Loucy (cell line): ENCODE measurements at regions not wholly inside any gene's neighbourhood (a gene's known extent, or its start where the extent isn't known, plus 50 kb on each side); places are given as distances from the start of the nearest gene placed in this dataset.
A peak's percentile ranks its signal among the peaks of the same experiment; 100 is the strongest.

Source experiments
- H2AFZ ChIP-seq: fragments of 200-600 bp; sonication (generic); 2 replicates; pipeline ENCODE4 v1.6.0; 2016; ENCODE audit warnings: antibody characterized with exemption, mild to moderate bottlenecking, low read length, moderate library complexity
- H3F3A ChIP-seq: fragments of 200-600 bp; 2 replicates; pipeline ENCODE4 v1.6.0; 2016; ENCODE audit warnings: antibody characterized with exemption, low read depth, mild to moderate bottlenecking
- H3K27me3 ChIP-seq: fragments of 200-600 bp; sonication (generic); 2 replicates; pipeline ENCODE4 v1.6.1; 2014; ENCODE audit warnings: low read length, mild to moderate bottlenecking; ENCODE audit not compliant: insufficient read depth, poor library complexity, severe bottlenecking
- H3K36me3 ChIP-seq: fragments of 200-600 bp; sonication (generic); 2 replicates; pipeline ENCODE4 v1.6.1; 2016; ENCODE audit warnings: low read length; ENCODE audit not compliant: insufficient read depth
- H3K4me1 ChIP-seq: fragments of 200-600 bp; sonication (generic); 2 replicates; pipeline ENCODE4 v1.5.1; 2014; ENCODE audit warnings: low read length, mild to moderate bottlenecking; ENCODE audit not compliant: insufficient read depth, poor library complexity, severe bottlenecking
- H3K4me2 ChIP-seq: fragments of 200-600 bp; sonication (generic); 2 replicates; pipeline ENCODE4 v1.6.0; 2014; ENCODE audit warnings: antibody characterized with exemption, low read length, low read depth, mild to moderate bottlenecking; ENCODE audit not compliant: poor library complexity, severe bottlenecking
- H3K4me3 ChIP-seq: fragments of 200-600 bp; sonication (generic); 2 replicates; pipeline ENCODE4 v1.5.1; 2014; ENCODE audit warnings: low read length, mild to moderate bottlenecking, mixed read lengths; ENCODE audit not compliant: poor library complexity, severe bottlenecking
- H3K79me2 ChIP-seq: fragments of 200-600 bp; sonication (generic); 2 replicates; pipeline ENCODE4 v1.6.1; 2014; ENCODE audit warnings: low read length; ENCODE audit not compliant: insufficient read depth
- H3K9ac ChIP-seq: fragments of 200-600 bp; sonication (generic); 2 replicates; pipeline ENCODE4 v1.6.0; 2014; ENCODE audit warnings: mild to moderate bottlenecking, low read depth, low read length, moderate library complexity; ENCODE audit not compliant: poor library complexity, severe bottlenecking
- H3K9me2 ChIP-seq: fragments of 200-600 bp; sonication (generic); replicated peaks from 2 replicates; pipeline ENCODE4 v1.6.1; 2016; ENCODE audit warnings: low read depth, low read length, mixed read lengths
- H3K9me3 ChIP-seq: fragments of 200-600 bp; sonication (generic); 2 replicates; pipeline ENCODE4 v1.6.1; 2014; ENCODE audit warnings: mild to moderate bottlenecking, antibody characterized with exemption, low read length, low read depth; ENCODE audit not compliant: insufficient read depth
- H4K20me1 ChIP-seq: fragments of 200-600 bp; sonication (generic); 2 replicates; pipeline ENCODE4 v1.6.0; 2014; ENCODE audit warnings: antibody characterized with exemption, low read length, mild to moderate bottlenecking; ENCODE audit not compliant: insufficient read depth, poor library complexity, severe bottlenecking
- CTCF ChIP-seq: fragments of 200-600 bp; sonication (generic); conservative IDR thresholded peaks from 2 replicates; pipeline ENCODE4 v1.5.1; 2014; ENCODE audit warnings: mild to moderate bottlenecking, antibody characterized with exemption, low read length
- EZH2phosphoT487 ChIP-seq: fragments of 200-600 bp; IDR thresholded peaks from 2 replicates; pipeline ENCODE4 v1.6.1; 2018; ENCODE audit warnings: antibody characterized with exemption, mild to moderate bottlenecking, moderate library complexity, borderline replicate concordance

GRCh38 chr13:80256352-80256932 is 84.5 kb downstream of the SPRY2 start:
- no peak overlapping the region for H3K4me2 ChIP-seq

GRCh38 chr13:80255946-80256345 is 85.0 kb downstream of the SPRY2 start:
- Histone ChIP-seq H3K9ac (no peak overlapping the region), H3F3A (no peaks in the 10 kb centered on the region), H3K4me2 (no peak overlapping the region), H3K79me2 (no peaks in the 10 kb centered on the region), H3K9me2 (no peaks in the 10 kb centered on the region), H3K4me1 (no peaks in the 10 kb centered on the region), H3K4me3 (no peak overlapping the region), H3K36me3 (no peaks in the 10 kb centered on the region), H3K9me3 (no peaks in the 10 kb centered on the region; the same call in 1 of the 2 replicates), H3K27me3 (no peaks in the 10 kb centered on the region), H4K20me1 (no peaks in the 10 kb centered on the region), H2AFZ (no peak overlapping the region)
- TF ChIP-seq CTCF (no peak), EZH2phosphoT487 (no peak)

More at GRCh38 chr13:80256352-80256932, 84.5 kb downstream of the SPRY2 start:
- Histone ChIP-seq H3K9me2 (no peaks in the 10 kb centered on the region), H3K4me1 (no peaks in the 10 kb centered on the region), H3K79me2 (no peaks in the 10 kb centered on the region), H4K20me1 (no peaks in the 10 kb centered on the region), H3K9me3 (no peaks in the 10 kb centered on the region; the same call in 1 of the 2 replicates), H2AFZ (no peak overlapping the region), H3K4me3 (no peak overlapping the region), H3K27me3 (no peaks in the 10 kb centered on the region), H3K9ac (no peak overlapping the region), H3F3A (no peaks in the 10 kb centered on the region), H3K36me3 (no peaks in the 10 kb centered on the region)
- TF ChIP-seq EZH2phosphoT487 = no peak
- TF ChIP-seq CTCF = no peak

GRCh38 chr13:80251403-80251802 is 89.5 kb downstream of the SPRY2 start:
- no peak overlapping the region for H3K9ac ChIP-seq
- no peaks in the 10 kb centered on the region for H3K4me1 ChIP-seq
- no peak overlapping the region for H2AFZ ChIP-seq
- H3K4me2 ChIP-seq = no peak overlapping the region
- no peaks in the 10 kb centered on the region for H4K20me1 ChIP-seq
- H3K9me3 ChIP-seq = no peaks in the 10 kb centered on the region
- H3K9me2 ChIP-seq = no peaks in the 10 kb centered on the region
- TF ChIP-seq CTCF (peak; percentile 25; the same call in 1 of the 2 replicates), EZH2phosphoT487 (no peak)
- H3K27me3 ChIP-seq = no peaks in the 10 kb centered on the region
- H3K79me2 ChIP-seq = no peaks in the 10 kb centered on the region
- no peak overlapping the region for H3K4me3 ChIP-seq
- no peaks in the 10 kb centered on the region for H3F3A ChIP-seq
- no peaks in the 10 kb centered on the region for H3K36me3 ChIP-seq
